ENCODE measurements at regions not wholly inside any gene's neighbourhood (a gene's known extent, or its start where the extent isn't known, plus 50 kb on each side); places are given as distances from the start of the nearest gene placed in this dataset.
A peak's percentile ranks its signal among the peaks of the same experiment; 100 is the strongest.

DNA sequence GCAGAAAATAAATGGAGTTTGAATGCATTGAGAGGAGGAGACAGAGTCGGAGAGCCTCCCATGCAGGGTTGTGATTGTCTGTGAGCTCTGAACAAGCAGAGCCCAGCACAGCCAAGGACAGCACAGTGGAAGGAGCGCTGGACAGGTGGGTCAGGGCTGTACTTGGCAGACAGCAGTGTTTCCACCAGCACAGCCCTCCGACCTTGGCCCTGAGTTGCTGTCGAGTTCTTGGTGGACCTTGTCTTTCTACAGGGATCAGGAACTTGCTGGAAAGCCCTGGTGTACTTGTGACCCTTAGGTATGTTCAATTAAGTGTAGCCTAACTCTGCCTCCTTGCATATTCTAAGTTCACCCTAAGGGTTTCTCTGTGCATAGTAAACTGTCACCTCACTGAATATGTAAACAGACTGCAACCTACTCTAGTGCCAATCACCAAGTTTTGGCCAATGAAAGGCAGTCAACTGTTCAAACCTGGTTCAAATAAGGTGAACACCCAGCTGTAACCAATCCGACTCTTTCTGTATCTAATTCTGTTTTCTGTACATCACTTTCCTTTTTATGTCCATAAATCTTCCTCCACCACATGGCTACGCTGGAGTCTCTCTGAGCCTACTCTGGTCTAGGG lies 86.6 kb upstream of the SLC25A33 start:
- 37 to 72% (median 48%) methylated on average over 6 of the region's 6 CpGs for WGBS, 3 donors
- peak; percentile 53 to 82 for DNase-seq
- no peaks in the 10 kb centered on the region for H3K27me3 ChIP-seq (ENCODE audit: control insufficient read depth in 3 of 3, insufficient read depth in 3 of 3, low read length in 3 of 3)
- peaks cover 4 to 33% (median 4%) of the 10 kb centered on the region in 3 donors for H3K4me1 ChIP-seq (ENCODE audit: control insufficient read depth in 3 of 3, insufficient read depth in 2 of 3, low read depth in 1 of 3, low read length in 2 of 3)
- peak overlapping the region in 2 of 3 donors; percentile 5 to 35 for H3K27ac ChIP-seq (ENCODE audit: low read depth in 1 of 3, low read length in 2 of 3)
- peaks cover 0 to 3% (median 0%) of the 10 kb centered on the region in 3 donors for H3K36me3 ChIP-seq (ENCODE audit: control insufficient read depth in 3 of 3, insufficient read depth in 2 of 3, low read depth in 1 of 3, low read length in 3 of 3)
- no peak for FAIRE-seq
- no peak overlapping the region for H3K4me3 ChIP-seq (ENCODE audit: low read depth in 1 of 3, low read length in 3 of 3)
- H3K9me3 ChIP-seq (ENCODE audit: control insufficient read depth in 2 of 2, insufficient read depth in 1 of 2, low read depth in 1 of 2, low read length in 1 of 2): no peaks in the 10 kb centered on the region

DNA sequence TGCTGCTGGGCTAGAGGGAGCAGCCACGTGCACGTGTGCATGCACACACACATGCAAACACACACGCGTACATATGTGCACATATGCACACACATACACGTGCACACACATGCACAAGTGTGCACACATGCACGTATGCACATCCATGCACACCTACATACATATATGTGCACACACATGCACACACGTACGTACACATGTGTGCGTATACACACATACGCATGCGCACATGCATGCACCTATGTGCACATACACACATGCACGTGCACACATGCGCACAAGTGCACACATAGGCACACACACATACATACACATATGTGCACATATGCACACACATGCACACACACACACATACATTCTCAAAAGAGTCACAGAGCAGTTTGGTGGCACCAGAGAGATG lies 85.9 kb upstream of the SLC25A33 start:
- DNase-seq (no peak), FAIRE-seq (no peak)
- Histone ChIP-seq H3K27ac (ENCODE audit: low read depth in 1 of 3, low read length in 2 of 3) (no peak overlapping the region), H3K4me3 (ENCODE audit: low read depth in 1 of 3, low read length in 3 of 3) (no peak overlapping the region), H3K9me3 (ENCODE audit: control insufficient read depth in 2 of 2, insufficient read depth in 1 of 2, low read depth in 1 of 2, low read length in 1 of 2) (no peaks in the 10 kb centered on the region), H3K36me3 (ENCODE audit: control insufficient read depth in 3 of 3, insufficient read depth in 2 of 3, low read depth in 1 of 3, low read length in 3 of 3) (peaks cover 0 to 3% (median 0%) of the 10 kb centered on the region in 3 donors), H3K4me1 (ENCODE audit: control insufficient read depth in 3 of 3, insufficient read depth in 2 of 3, low read depth in 1 of 3, low read length in 2 of 3) (peaks cover 4 to 31% (median 4%) of the 10 kb centered on the region in 3 donors), H3K27me3 (ENCODE audit: control insufficient read depth in 3 of 3, insufficient read depth in 3 of 3, low read length in 3 of 3) (no peaks in the 10 kb centered on the region)
- 89 to 93% (median 89%) methylated on average over 13 of the region's 13 CpGs for WGBS, 3 donors

DNA sequence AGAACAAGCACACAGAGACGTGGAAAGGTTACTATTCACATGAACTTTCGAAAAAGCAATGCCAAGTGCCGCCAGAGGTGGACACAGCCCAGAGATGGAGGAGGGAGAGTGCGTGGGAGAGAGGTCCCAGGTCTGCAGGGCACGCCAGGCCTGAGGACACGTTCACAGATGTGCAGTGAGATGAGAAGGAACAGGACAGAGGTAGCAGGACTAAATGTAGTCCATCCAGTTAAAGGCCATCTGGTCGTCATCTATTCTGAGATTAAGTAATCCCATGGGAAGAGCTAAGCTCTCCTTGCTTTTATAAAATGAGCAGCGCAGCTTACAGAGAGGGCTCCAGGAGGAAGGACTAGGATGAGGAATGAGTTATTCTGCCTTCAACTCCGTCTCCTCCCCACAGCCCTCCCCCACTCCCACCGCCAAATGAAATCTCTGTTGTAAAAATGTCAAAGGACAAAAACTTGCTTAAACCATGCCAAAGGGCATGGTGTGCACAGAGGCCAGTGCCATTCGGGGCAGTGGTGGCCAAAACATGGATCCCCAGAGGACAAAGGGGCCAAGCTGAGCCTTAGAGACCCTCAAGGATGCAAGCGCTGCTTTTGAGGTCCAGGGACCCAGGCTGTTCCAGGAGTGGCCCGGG lies 85.4 kb upstream of the SLC25A33 start:
- Histone ChIP-seq H3K4me3 (ENCODE audit: low read depth in 1 of 3, low read length in 3 of 3) (no peak overlapping the region), H3K27ac (ENCODE audit: low read depth in 1 of 3, low read length in 2 of 3) (no peak overlapping the region), H3K4me1 (ENCODE audit: control insufficient read depth in 3 of 3, insufficient read depth in 2 of 3, low read depth in 1 of 3, low read length in 2 of 3) (peaks cover 4 to 27% (median 4%) of the 10 kb centered on the region in 3 donors), H3K27me3 (ENCODE audit: control insufficient read depth in 3 of 3, insufficient read depth in 3 of 3, low read length in 3 of 3) (no peaks in the 10 kb centered on the region), H3K9me3 (ENCODE audit: control insufficient read depth in 2 of 2, insufficient read depth in 1 of 2, low read depth in 1 of 2, low read length in 1 of 2) (no peaks in the 10 kb centered on the region), H3K36me3 (ENCODE audit: control insufficient read depth in 3 of 3, insufficient read depth in 2 of 3, low read depth in 1 of 3, low read length in 3 of 3) (peaks cover 0 to 3% (median 0%) of the 10 kb centered on the region in 3 donors)
- FAIRE-seq: no peak
- no peak for DNase-seq
- WGBS, 3 donors: 76 to 79% (median 77%) methylated on average over 13 of the region's 13 CpGs

DNA sequence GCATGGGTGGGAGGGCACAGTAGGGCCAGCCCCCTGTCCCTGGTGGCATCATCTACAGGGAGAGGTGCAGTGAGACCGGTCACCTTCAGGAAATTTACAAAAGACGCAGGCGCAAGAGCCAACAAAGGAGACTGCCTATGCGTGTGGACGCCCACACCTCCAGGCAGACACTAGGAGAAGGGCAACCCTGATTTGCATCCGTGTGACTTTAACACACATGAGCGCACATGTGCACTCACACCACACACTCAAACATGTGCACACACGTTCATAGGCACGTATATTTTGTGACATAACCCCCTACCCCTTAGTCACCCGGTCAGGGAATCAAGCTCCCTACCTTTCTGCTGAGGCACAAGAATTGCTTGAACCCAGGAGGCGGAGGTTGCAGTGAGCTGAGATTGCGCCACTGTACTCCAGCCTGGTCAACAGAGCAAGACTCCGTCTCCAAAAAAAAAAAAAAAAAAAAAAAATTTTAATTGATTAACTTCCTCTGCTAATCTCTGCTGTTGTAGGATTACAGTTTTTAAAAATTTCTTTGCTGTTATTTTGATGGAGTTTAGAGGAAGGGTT lies 84.7 kb upstream of the SLC25A33 start:
- no peak overlapping the region for H3K4me3 ChIP-seq (ENCODE audit: low read depth in 1 of 3, low read length in 3 of 3)
- H3K27me3 ChIP-seq (ENCODE audit: control insufficient read depth in 3 of 3, insufficient read depth in 3 of 3, low read length in 3 of 3): no peaks in the 10 kb centered on the region
- no peak overlapping the region for H3K27ac ChIP-seq (ENCODE audit: low read depth in 1 of 3, low read length in 2 of 3)
- H3K36me3 ChIP-seq (ENCODE audit: control insufficient read depth in 3 of 3, insufficient read depth in 2 of 3, low read depth in 1 of 3, low read length in 3 of 3): peaks cover 0 to 3% (median 0%) of the 10 kb centered on the region in 3 donors
- H3K9me3 ChIP-seq (ENCODE audit: control insufficient read depth in 2 of 2, insufficient read depth in 1 of 2, low read depth in 1 of 2, low read length in 1 of 2): no peaks in the 10 kb centered on the region
- DNase-seq (no peak), FAIRE-seq (no peak)
- 91 to 95% (median 93%) methylated on average over 13 of the region's 13 CpGs for WGBS, 3 donors
- peaks cover 4 to 23% (median 4%) of the 10 kb centered on the region in 3 donors for H3K4me1 ChIP-seq (ENCODE audit: control insufficient read depth in 3 of 3, insufficient read depth in 2 of 3, low read depth in 1 of 3, low read length in 2 of 3)

DNA sequence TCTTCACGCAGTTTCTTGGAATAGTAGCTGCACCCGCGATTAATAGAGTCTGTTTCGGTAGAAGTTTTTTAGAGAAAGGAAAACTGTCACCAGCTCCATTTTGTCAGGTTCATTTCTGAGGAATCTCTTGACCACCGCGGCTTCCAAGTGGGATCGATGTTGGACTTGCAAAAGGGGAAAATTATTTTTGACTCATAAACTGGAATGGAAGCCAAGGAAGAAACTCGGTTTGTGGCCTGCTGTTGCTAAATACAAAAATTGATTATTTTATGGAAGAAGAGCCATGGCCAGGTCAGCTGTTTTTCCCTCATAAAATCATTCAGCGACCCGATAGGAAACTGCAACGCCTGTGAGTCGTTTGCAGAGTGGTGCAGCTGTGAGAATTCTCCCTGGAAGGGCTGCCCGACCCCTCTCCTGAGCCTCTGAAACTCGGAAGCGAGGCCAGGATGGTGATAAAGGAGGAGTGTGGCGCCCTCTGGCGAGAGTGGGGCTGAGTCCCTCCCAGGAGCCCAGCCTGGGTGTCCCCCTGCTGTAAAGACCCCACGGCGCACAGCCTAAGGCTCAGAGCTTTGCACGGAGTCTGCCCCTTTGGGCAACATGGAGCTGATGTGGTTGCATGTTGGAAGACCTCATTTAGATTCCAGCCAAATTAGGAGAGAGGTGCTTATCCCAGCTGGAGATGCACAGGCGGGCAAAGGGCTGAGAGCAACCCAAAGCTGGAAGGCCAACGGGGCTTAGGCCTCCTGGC lies 83.6 kb upstream of the SLC25A33 start:
- H3K4me1 ChIP-seq (ENCODE audit: control insufficient read depth in 3 of 3, insufficient read depth in 2 of 3, low read depth in 1 of 3, low read length in 2 of 3): peaks cover 2 to 13% (median 4%) of the 10 kb centered on the region in 3 donors
- peak; percentile 59 to 77 for DNase-seq
- 40 to 48% (median 42%) methylated on average over 21 to 22 of the region's 22 CpGs for WGBS, 3 donors
- H3K9me3 ChIP-seq (ENCODE audit: control insufficient read depth in 2 of 2, insufficient read depth in 1 of 2, low read depth in 1 of 2, low read length in 1 of 2): no peaks in the 10 kb centered on the region
- no peak overlapping the region for H3K27ac ChIP-seq (ENCODE audit: low read depth in 1 of 3, low read length in 2 of 3)
- H3K4me3 ChIP-seq (ENCODE audit: low read depth in 1 of 3, low read length in 3 of 3): no peak overlapping the region
- FAIRE-seq: no peak
- no peaks in the 10 kb centered on the region for H3K36me3 ChIP-seq (ENCODE audit: control insufficient read depth in 3 of 3, insufficient read depth in 2 of 3, low read depth in 1 of 3, low read length in 3 of 3)
- no peaks in the 10 kb centered on the region for H3K27me3 ChIP-seq (ENCODE audit: control insufficient read depth in 3 of 3, insufficient read depth in 3 of 3, low read length in 3 of 3)

DNA sequence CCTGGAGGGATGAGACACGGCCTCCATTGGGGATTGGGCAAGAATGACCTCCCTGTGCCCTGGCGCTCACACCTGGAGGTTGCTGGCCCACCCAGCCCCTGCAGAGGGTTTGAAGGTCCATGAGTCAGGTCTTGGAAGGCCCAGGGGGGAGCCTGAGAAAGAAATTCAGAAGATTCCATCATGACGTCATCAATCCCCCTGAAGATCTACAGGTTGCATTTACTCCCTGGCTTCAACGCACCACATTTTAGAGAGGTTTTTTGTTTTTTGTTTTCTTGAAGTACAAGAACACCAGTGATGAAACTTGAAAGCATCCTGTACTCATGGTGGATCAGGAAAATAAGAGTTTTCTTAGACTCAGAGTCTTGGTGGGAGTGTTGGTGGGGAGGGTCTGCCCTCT lies 82.4 kb upstream of the SLC25A33 start:
- FAIRE-seq (no peak), DNase-seq (no peak)
- 89 to 93% (median 91%) methylated on average over 4 of the region's 4 CpGs for WGBS, 3 donors
- Histone ChIP-seq H3K36me3 (ENCODE audit: control insufficient read depth in 3 of 3, insufficient read depth in 2 of 3, low read depth in 1 of 3, low read length in 3 of 3) (no peaks in the 10 kb centered on the region), H3K4me1 (ENCODE audit: control insufficient read depth in 3 of 3, insufficient read depth in 2 of 3, low read depth in 1 of 3, low read length in 2 of 3) (peaks cover 0 to 13% (median 4%) of the 10 kb centered on the region in 3 donors), H3K4me3 (ENCODE audit: low read depth in 1 of 3, low read length in 3 of 3) (no peak overlapping the region), H3K9me3 (ENCODE audit: control insufficient read depth in 2 of 2, insufficient read depth in 1 of 2, low read depth in 1 of 2, low read length in 1 of 2) (no peaks in the 10 kb centered on the region), H3K27me3 (ENCODE audit: control insufficient read depth in 3 of 3, insufficient read depth in 3 of 3, low read length in 3 of 3) (no peaks in the 10 kb centered on the region), H3K27ac (ENCODE audit: low read depth in 1 of 3, low read length in 2 of 3) (no peak overlapping the region)

DNA sequence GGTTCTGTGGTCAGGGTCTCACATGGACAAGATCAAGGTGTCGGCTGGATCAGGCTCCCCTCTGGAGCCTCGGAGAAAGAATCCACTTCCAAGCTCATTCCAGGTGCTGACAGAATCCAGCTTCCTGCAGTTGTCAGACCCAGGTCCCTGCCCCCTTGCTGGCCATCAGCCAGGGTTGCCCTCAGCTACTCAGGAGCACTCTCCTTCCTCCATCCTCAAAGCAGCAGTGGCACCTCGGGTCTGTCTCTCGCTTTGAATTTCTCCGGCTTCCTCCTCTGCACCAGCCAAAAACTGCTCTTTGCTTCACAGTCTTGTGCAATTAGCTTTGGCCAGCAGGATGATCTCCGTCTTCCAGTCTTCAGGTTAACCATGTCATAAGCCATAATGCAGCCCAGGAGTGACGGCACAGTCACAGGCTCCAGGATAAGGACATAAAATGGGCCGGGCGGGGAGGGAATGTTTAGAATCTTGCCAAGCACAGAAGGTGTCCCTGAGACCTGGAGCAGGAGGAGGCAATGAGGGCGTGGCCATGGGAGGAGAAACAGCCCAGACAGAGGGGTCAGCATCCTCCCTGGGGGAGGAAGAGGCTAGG lies 79.4 kb upstream of the SLC25A33 start:
- H3K27ac ChIP-seq (ENCODE audit: low read depth in 1 of 3, low read length in 2 of 3): no peak overlapping the region
- no peaks in the 10 kb centered on the region for H3K36me3 ChIP-seq (ENCODE audit: control insufficient read depth in 3 of 3, insufficient read depth in 2 of 3, low read depth in 1 of 3, low read length in 3 of 3)
- FAIRE-seq (no peak), DNase-seq (peak in 1 of 2 donors; percentile 50)
- no peaks in the 10 kb centered on the region for H3K27me3 ChIP-seq (ENCODE audit: control insufficient read depth in 3 of 3, insufficient read depth in 3 of 3, low read length in 3 of 3)
- peaks cover 0 to 5% (median 4%) of the 10 kb centered on the region in 3 donors for H3K4me1 ChIP-seq (ENCODE audit: control insufficient read depth in 3 of 3, insufficient read depth in 2 of 3, low read depth in 1 of 3, low read length in 2 of 3)
- 33 to 53% (median 45%) methylated on average over 10 of the region's 10 CpGs for WGBS, 3 donors
- H3K4me3 ChIP-seq (ENCODE audit: low read depth in 1 of 3, low read length in 3 of 3): no peak overlapping the region
- no peaks in the 10 kb centered on the region for H3K9me3 ChIP-seq (ENCODE audit: control insufficient read depth in 2 of 2, insufficient read depth in 1 of 2, low read depth in 1 of 2, low read length in 1 of 2)

DNA sequence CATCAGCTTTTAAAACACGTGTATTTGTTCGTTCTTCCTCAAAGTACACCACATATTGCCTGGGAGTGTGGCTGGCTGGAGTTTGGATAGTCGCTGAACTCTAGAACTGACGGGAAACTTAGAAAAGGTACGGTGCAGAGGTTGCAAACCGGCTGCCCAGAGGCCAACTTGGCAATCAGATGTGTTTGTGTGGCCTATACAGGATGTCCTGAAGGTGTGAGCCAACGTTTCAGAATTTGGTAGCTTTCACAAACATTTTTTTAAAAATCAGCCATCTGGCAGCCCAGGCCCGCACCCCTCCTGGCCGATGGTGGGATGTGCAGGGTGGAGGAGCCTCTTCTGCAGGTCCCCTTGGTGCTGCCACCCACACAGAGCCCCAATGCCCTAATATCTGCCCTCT lies 73.6 kb upstream of the SLC25A33 start:
- no peak for FAIRE-seq
- peaks cover 0 to 10% (median 0%) of the 10 kb centered on the region in 3 donors for H3K4me1 ChIP-seq (ENCODE audit: control insufficient read depth in 3 of 3, insufficient read depth in 2 of 3, low read depth in 1 of 3, low read length in 2 of 3)

More for the DNA sequence above, 73.6 kb upstream of the SLC25A33 start:
- WGBS, 3 donors: 74 to 87% (median 74%) methylated on average over 9 of the region's 9 CpGs
- Histone ChIP-seq H3K27ac (ENCODE audit: low read depth in 1 of 3, low read length in 2 of 3) (no peak overlapping the region), H3K27me3 (ENCODE audit: control insufficient read depth in 3 of 3, insufficient read depth in 3 of 3, low read length in 3 of 3) (no peaks in the 10 kb centered on the region), H3K36me3 (ENCODE audit: control insufficient read depth in 3 of 3, insufficient read depth in 2 of 3, low read depth in 1 of 3, low read length in 3 of 3) (no peaks in the 10 kb centered on the region), H3K9me3 (ENCODE audit: control insufficient read depth in 2 of 2, insufficient read depth in 1 of 2, low read depth in 1 of 2, low read length in 1 of 2) (no peaks in the 10 kb centered on the region), H3K4me3 (ENCODE audit: low read depth in 1 of 3, low read length in 3 of 3) (no peak overlapping the region)
- no peak for DNase-seq

All from small intestine (tissue), 7 donors.